ENCODE measurements at regions not wholly inside any gene's neighbourhood (a gene's known extent, or its start where the extent isn't known, plus 50 kb on each side); places are given as distances from the start of the nearest gene placed in this dataset.

- Histone ChIP-seq H3K27ac (ENCODE audit: low read depth in 1 of 2, low read length in 2 of 2) (no peak overlapping the region), H3K9me3 (ENCODE audit: control insufficient read depth in 4 of 4, low read length in 3 of 4) (no peaks in the 10 kb centered on the region), H3K36me3 (ENCODE audit: control insufficient read depth in 4 of 4, insufficient read depth in 3 of 4, low read depth in 1 of 4, low read length in 3 of 4) (no peaks in the 10 kb centered on the region), H3K9ac (ENCODE audit: low read depth in 1 of 2, low read length in 2 of 2) (no peak overlapping the region), H3K4me3 (ENCODE audit: low read depth in 1 of 3, low read length in 3 of 3) (no peak overlapping the region), H3K4me1 (ENCODE audit: control insufficient read depth in 4 of 4, insufficient read depth in 4 of 4, low read length in 3 of 4) (no peaks in the 10 kb centered on the region), H3K27me3 (ENCODE audit: control insufficient read depth in 4 of 4, insufficient read depth in 4 of 4, low read length in 3 of 4) (no peaks in the 10 kb centered on the region)
- no peak for TF ChIP-seq SP1 (IDR thresholded peaks at IDR 0.05)
- TF ChIP-seq, protein P1, sequence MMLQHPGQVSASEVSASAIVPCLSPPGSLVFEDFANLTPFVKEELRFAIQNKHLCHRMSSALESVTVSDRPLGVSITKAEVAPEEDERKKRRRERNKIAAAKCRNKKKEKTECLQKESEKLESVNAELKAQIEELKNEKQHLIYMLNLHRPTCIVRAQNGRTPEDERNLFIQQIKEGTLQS (IDR thresholded peaks at IDR 0.05), result no peak
- no peak for TF ChIP-seq ZBTB33 (IDR thresholded peaks at IDR 0.05)
- no peak for TF ChIP-seq EGR1 (IDR thresholded peaks at IDR 0.05; ENCODE audit: low read depth in 2 of 2)
- TF ChIP-seq MAX (IDR thresholded peaks at IDR 0.05), result no peak
- TF ChIP-seq REST (IDR thresholded peaks at IDR 0.05), result no peak
- TF ChIP-seq TAF1 (conservative IDR thresholded peaks at IDR 0.05), result no peak
- TF ChIP-seq CTCF (IDR thresholded peaks at IDR 0.05; ENCODE audit: low read depth, low read length, missing input control), result no peak
- DNase-seq (ENCODE audit: low spot score), result no peak
- 26% methylated on average over 1 of the region's 1 CpG for WGBS
These were observed 135.0 kb downstream of the MBL2 start for GRCh38 chr10:52637592-52637991.

DNA sequence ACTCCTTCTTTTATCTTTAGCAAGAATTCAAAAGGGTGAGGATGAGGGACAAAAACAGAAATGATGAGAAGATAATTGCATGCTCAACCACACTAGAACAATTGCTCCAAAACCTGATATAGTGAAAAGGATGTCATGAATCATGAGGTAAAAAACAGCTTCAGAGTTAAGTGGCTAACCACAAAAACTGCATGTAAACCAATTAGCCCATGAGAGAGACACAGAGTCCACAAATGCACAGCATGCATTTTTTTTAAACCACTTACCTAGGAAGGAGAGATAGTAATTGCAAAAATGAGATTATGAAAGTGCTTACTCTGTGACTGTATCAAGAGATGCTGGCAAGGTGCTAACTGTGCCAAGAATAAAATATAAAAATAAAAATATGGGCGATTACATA is 132.9 kb downstream of the MBL2 start:
- Histone ChIP-seq H3K36me3 (ENCODE audit: control insufficient read depth in 4 of 4, insufficient read depth in 3 of 4, low read depth in 1 of 4, low read length in 3 of 4) (no peaks in the 10 kb centered on the region), H3K4me3 (ENCODE audit: low read depth in 1 of 3, low read length in 3 of 3) (no peak overlapping the region), H3K27me3 (ENCODE audit: control insufficient read depth in 4 of 4, insufficient read depth in 4 of 4, low read length in 3 of 4) (no peaks in the 10 kb centered on the region), H3K9ac (ENCODE audit: low read depth in 1 of 2, low read length in 2 of 2) (no peak overlapping the region), H3K27ac (ENCODE audit: low read depth in 1 of 2, low read length in 2 of 2) (no peak overlapping the region), H3K4me1 (ENCODE audit: control insufficient read depth in 4 of 4, insufficient read depth in 4 of 4, low read length in 3 of 4) (no peaks in the 10 kb centered on the region), H3K9me3 (ENCODE audit: control insufficient read depth in 4 of 4, low read length in 3 of 4) (no peaks in the 10 kb centered on the region)
- no peak for DNase-seq (ENCODE audit: low spot score)
- 5% methylated on average over 1 of the region's 1 CpG for WGBS
- TF ChIP-seq REST (IDR thresholded peaks at IDR 0.05) (no peak), FOXA2 (IDR thresholded peaks at IDR 0.05) (no peak), ZBTB33 (IDR thresholded peaks at IDR 0.05) (no peak), HNF4G (IDR thresholded peaks at IDR 0.05) (no peak), HNF4A (conservative IDR thresholded peaks at IDR 0.05) (no peak), NR2F2 (IDR thresholded peaks at IDR 0.05) (no peak), EGR1 (IDR thresholded peaks at IDR 0.05; ENCODE audit: low read depth in 2 of 2) (no peak), CTCF (IDR thresholded peaks at IDR 0.05; ENCODE audit: low read depth, low read length, missing input control) (no peak), TAF1 (conservative IDR thresholded peaks at IDR 0.05) (no peak), GABPA (IDR thresholded peaks at IDR 0.05 in 1 of 2, conservative IDR thresholded peaks at IDR 0.05 in 1 of 2) (no peak), JUND (IDR thresholded peaks at IDR 0.05) (no peak)
- TF ChIP-seq, protein P1 (IDR thresholded peaks at IDR 0.05), result no peak
